H1 (cell line): ENCODE measurements at regions not wholly inside any gene's neighbourhood (a gene's known extent, or its start where the extent isn't known, plus 50 kb on each side); places are given as distances from the start of the nearest gene placed in this dataset.

ENCODE experiments used
- CTCF ChIA-PET: fragments of 300-600 bp; sonication (Branson Sonifier 250); formaldehyde crosslinking; loops from one replicate; lab custom pipeline; 2021; ENCODE audit not compliant: partially characterized antibody; lab: Charles Lee
- POLR2A ChIA-PET: fragments of 300-600 bp; sonication (Branson Sonifier 250); formaldehyde crosslinking; loops from one replicate; lab custom pipeline; 2021; ENCODE audit warnings: inconsistent platforms; ENCODE audit not compliant: partially characterized antibody; lab: Charles Lee
- DNase-seq, 2 experiments: peaks; one replicate each; pipeline versions ENCODE4 v3.0.0 to v3.0.0-alpha.2; 2010 to 2022; ENCODE audit warnings: low spot score in 2 of 2, low read depth in 1 of 2, mixed read lengths in 1 of 2
- FAIRE-seq: peaks from 2 replicates; lab custom pipeline; 2011; peaks lifted over from hg19 to GRCh38; lab: Jason Lieb, UNC
- H2AFZ ChIP-seq: 2 replicates; pipeline ENCODE4 v1.8.1; 2012; ENCODE audit warnings: low read length, inconsistent platforms
- H2AK5ac ChIP-seq: 2 replicates; pipeline ENCODE4 v1.6.1; 2013; ENCODE audit warnings: low read depth, low read length
- H2BK120ac ChIP-seq: replicated peaks from 2 replicates; pipeline ENCODE3; 2013; ENCODE audit warnings: low read depth, low read length, inconsistent platforms
- H2BK12ac ChIP-seq: 2 replicates; pipeline ENCODE4 v1.6.1; 2013; ENCODE audit warnings: low read depth, low read length
- H2BK15ac ChIP-seq: 2 replicates; pipeline ENCODE4 v1.6.1; 2013; ENCODE audit warnings: low read length
- H2BK20ac ChIP-seq: 2 replicates; pipeline ENCODE4 v1.6.1; 2013; ENCODE audit warnings: low read length
- H2BK5ac ChIP-seq: 2 replicates; pipeline ENCODE4 v1.6.1; 2013; ENCODE audit warnings: low read depth, low read length
- H3K14ac ChIP-seq: 2 replicates; pipeline ENCODE4 v1.6.1; 2013; ENCODE audit warnings: inconsistent platforms; ENCODE audit not compliant: insufficient read length
- H3K18ac ChIP-seq: 2 replicates; pipeline ENCODE4 v1.6.1; 2013; ENCODE audit warnings: low read length; ENCODE audit errors: extremely low read depth
- H3K23ac ChIP-seq: 2 replicates; pipeline ENCODE4 v1.6.1; 2013; ENCODE audit warnings: inconsistent platforms; ENCODE audit not compliant: insufficient read length
- H3K23me2 ChIP-seq: 2 replicates; pipeline ENCODE4 v1.6.1; 2013; ENCODE audit warnings: low read depth, low read length
- H3K27ac ChIP-seq: 2 replicates; pipeline ENCODE4 v1.6.1; 2011; ENCODE audit warnings: low read depth, low read length, inconsistent platforms
- H3K27me3 ChIP-seq, 4 experiments: replicated peaks in 1 of 4; 1 replicate in 1 of 4; 2 replicates in 3 of 4; pipeline versions ENCODE4 v1.6.1 to v1.8.1; 2011 to 2013; ENCODE audit warnings: low read length in 3 of 4, mild to moderate bottlenecking in 3 of 4, inconsistent platforms in 2 of 4, mixed read lengths in 2 of 4, moderate library complexity in 1 of 4; ENCODE audit not compliant: control insufficient read depth in 3 of 4, insufficient read depth in 3 of 4; ENCODE audit errors: extremely low read depth in 1 of 4
- H3K36me3 ChIP-seq, 4 experiments: 2 replicates each; pipeline versions ENCODE4 v1.6.1 to v1.8.1; 2011 to 2013; ENCODE audit warnings: mild to moderate bottlenecking in 4 of 4, low read length in 3 of 4, moderate library complexity in 2 of 4, control low read depth in 1 of 4, inconsistent platforms in 1 of 4; ENCODE audit not compliant: insufficient read depth in 4 of 4, control insufficient read depth in 2 of 4
- H3K4ac ChIP-seq: replicated peaks from 2 replicates; pipeline ENCODE3; 2013; ENCODE audit warnings: low read length, low read depth, mixed read lengths, inconsistent platforms; ENCODE audit not compliant: insufficient read length
- H3K4me1 ChIP-seq, 4 experiments: replicated peaks in 1 of 4; 1 replicate in 1 of 4; 2 replicates in 3 of 4; pipeline versions ENCODE4 v1.6.1 to v1.8.1; 2011 to 2013; ENCODE audit warnings: low read length in 3 of 4, inconsistent platforms in 2 of 4, mixed read lengths in 1 of 4; ENCODE audit not compliant: insufficient read depth in 4 of 4, control insufficient read depth in 3 of 4
- H3K4me2 ChIP-seq, 2 experiments: 2 replicates each; pipeline versions ENCODE4 v1.6.1 to v1.8.1; 2011 to 2013; ENCODE audit warnings: low read depth in 2 of 2, low read length in 2 of 2, control low read depth in 1 of 2, inconsistent platforms in 1 of 2, mild to moderate bottlenecking in 1 of 2; ENCODE audit not compliant: insufficient read depth in 1 of 2
- H3K4me3 ChIP-seq, 4 experiments: fragments of 200-600, 300-600 bp in 1 of 4; sonication (generic), shearing (Covaris generic), sonication (Bioruptor Twin) in 1 of 4; 2 replicates each; pipeline versions ENCODE4 v1.5.1 to v1.8.1; 2011 to 2016; ENCODE audit warnings: low read length in 4 of 4, low read depth in 3 of 4, control low read depth in 2 of 4, inconsistent platforms in 2 of 4, mild to moderate bottlenecking in 2 of 4, mixed read lengths in 1 of 4, moderate library complexity in 1 of 4; ENCODE audit not compliant: insufficient read depth in 2 of 4; ENCODE audit errors: extremely low read depth in 1 of 4
- H3K56ac ChIP-seq: replicated peaks from 2 replicates; pipeline ENCODE3; 2013; ENCODE audit warnings: low read depth, mild to moderate bottlenecking, mixed read lengths, low read length, inconsistent platforms; ENCODE audit not compliant: insufficient read length
- H3K79me1 ChIP-seq: 2 replicates; pipeline ENCODE4 v1.6.1; 2013; ENCODE audit warnings: low read depth, low read length, control low read depth
- H3K79me2 ChIP-seq, 2 experiments: 2 replicates each; pipeline versions ENCODE4 v1.6.1 to v1.8.1; 2012 to 2013; ENCODE audit warnings: low read length in 2 of 2, mild to moderate bottlenecking in 2 of 2, inconsistent platforms in 1 of 2; ENCODE audit not compliant: insufficient read depth in 2 of 2, control insufficient read depth in 1 of 2
- H3K9ac ChIP-seq, 4 experiments: replicated peaks in 1 of 4; 1 replicate in 1 of 4; 2 replicates in 3 of 4; pipeline versions ENCODE4 v1.6.1 to v1.8.1; 2011 to 2013; ENCODE audit warnings: low read depth in 3 of 4, low read length in 3 of 4, control low read depth in 2 of 4, mild to moderate bottlenecking in 2 of 4, moderate library complexity in 2 of 4, inconsistent platforms in 1 of 4; ENCODE audit errors: extremely low read depth in 1 of 4
- H3K9me3 ChIP-seq, 2 experiments: 2 replicates each; pipeline versions ENCODE4 v1.6.1 to v1.8.1; 2012 to 2013; ENCODE audit warnings: mild to moderate bottlenecking in 2 of 2, moderate library complexity in 2 of 2, control low read depth in 1 of 2, inconsistent platforms in 1 of 2, low read depth in 1 of 2, low read length in 1 of 2, mixed read lengths in 1 of 2; ENCODE audit not compliant: insufficient read depth in 2 of 2
- H4K20me1 ChIP-seq, 2 experiments: replicated peaks in 1 of 2; 2 replicates each; pipeline versions ENCODE3 to v1.8.1; 2011 to 2013; ENCODE audit warnings: inconsistent platforms in 2 of 2, low read length in 2 of 2, mild to moderate bottlenecking in 1 of 2; ENCODE audit not compliant: insufficient read depth in 2 of 2, control insufficient read depth in 1 of 2
- H4K5ac ChIP-seq: 2 replicates; pipeline ENCODE4 v1.6.1; 2013; ENCODE audit warnings: low read length, low read depth, mixed read lengths, inconsistent platforms; ENCODE audit not compliant: insufficient read length
- H4K8ac ChIP-seq: 2 replicates; pipeline ENCODE4 v1.8.0; 2013; ENCODE audit warnings: mild to moderate bottlenecking, moderate library complexity, low read length, inconsistent platforms; ENCODE audit not compliant: insufficient read depth; ENCODE audit errors: extremely low read depth
- H4K91ac ChIP-seq: replicated peaks from 2 replicates; pipeline ENCODE3; 2013; ENCODE audit warnings: low read length, mixed read lengths, inconsistent platforms; ENCODE audit not compliant: insufficient read length
- BACH1 ChIP-seq: IDR thresholded peaks from 2 replicates; pipeline ENCODE4 v1.6.1; 2012; ENCODE audit warnings: low read length, improper control_type of control experiment
- MAFK ChIP-seq: IDR thresholded peaks from 2 replicates; pipeline ENCODE4 v1.6.1; 2012; ENCODE audit warnings: low read depth, mild to moderate bottlenecking, improper control_type of control experiment, low read length
- TAF7 ChIP-seq: optimal IDR thresholded peaks from 2 replicates; pipeline ENCODE3; 2011; ENCODE audit warnings: low read depth, mild to moderate bottlenecking, inconsistent platforms, low read length, moderate library complexity, borderline replicate concordance
- WGBS, 2 experiments: shearing (Covaris generic) in 1 of 2; methylation state at CpG; one replicate each; pipeline versions ENCODE4 v1.1.6 to v1.1.7; 2013 to 2015; ENCODE audit warnings: low lambda C conversion rate in 2 of 2, mixed read lengths in 2 of 2, inconsistent platforms in 1 of 2, low coverage in 1 of 2, missing lambda C conversion rate in 1 of 2; ENCODE audit not compliant: insufficient replicate concordance in 2 of 2, insufficient coverage in 1 of 2, insufficient read length in 1 of 2; ENCODE audit errors: extremely low coverage in 1 of 2, missing lambda C conversion rate in 1 of 2; 5-methylcytosine and 5-hydroxymethylcytosine counted together

DNA sequence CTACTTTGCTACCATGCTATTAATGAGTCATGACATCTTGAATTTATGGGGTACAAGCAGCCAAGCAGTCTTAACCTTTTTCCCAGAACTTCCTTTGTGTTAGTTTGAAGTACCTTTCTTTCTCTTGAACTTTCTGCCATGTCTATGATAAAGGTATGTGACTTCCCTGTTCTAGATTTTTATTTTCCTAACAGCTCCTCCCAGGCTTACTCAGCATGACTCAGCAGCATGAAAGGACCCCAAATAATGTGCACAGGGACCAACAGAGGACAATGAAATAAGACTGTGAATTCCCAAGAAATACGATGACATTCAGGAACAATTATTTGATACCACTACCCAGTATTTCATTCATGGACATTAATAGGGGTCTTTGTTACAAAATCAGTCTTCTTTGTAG, 60.0 kb downstream of the TTC6 start:
- no peak overlapping the region for H3K9ac ChIP-seq
- H4K20me1 ChIP-seq, result no peaks in the 10 kb centered on the region
- H4K91ac ChIP-seq, result no peak overlapping the region
- ChIA-PET POLR2A (no interaction called here), CTCF (interaction anchor here (1.0 to 2.0 kb wide), 2 partner anchors 12 to 55 kb away, joined by 3 to 9 read pairs; no protein-coding TSS in a partner anchor)
- no peak overlapping the region for H4K8ac ChIP-seq
- no peaks in the 10 kb centered on the region; the same call in 1 of the 2 replicates for H3K23me2 ChIP-seq
- WGBS, 2 experiments, result 94% methylated on average over 1 of the region's 1 CpG; no CpG with 5 or more reads in 1 of the 2 experiments
- no peak overlapping the region for H2AFZ ChIP-seq
- no peak for DNase-seq
- H2BK15ac ChIP-seq, result no peak overlapping the region
- no peak overlapping the region for H3K4ac ChIP-seq
- H3K23ac ChIP-seq, result no peak overlapping the region
- no peak overlapping the region for H3K27ac ChIP-seq
- H3K9me3 ChIP-seq, result no peaks in the 10 kb centered on the region
- no peaks in the 10 kb centered on the region for H3K27me3 ChIP-seq
- no peak overlapping the region for H2BK20ac ChIP-seq
- H2BK5ac ChIP-seq, result no peak overlapping the region
- H3K79me2 ChIP-seq, result no peaks in the 10 kb centered on the region
- H3K56ac ChIP-seq, result no peak overlapping the region
- H3K79me1 ChIP-seq, result no peaks in the 10 kb centered on the region
- H3K14ac ChIP-seq, result no peak overlapping the region
- H4K5ac ChIP-seq, result no peak overlapping the region
- no peaks in the 10 kb centered on the region for H3K36me3 ChIP-seq
- H3K4me3 ChIP-seq, result no peak overlapping the region
- H3K4me2 ChIP-seq, result no peak overlapping the region
- no peak for TF ChIP-seq TAF7
- TF ChIP-seq BACH1, result peak; percentile 80
- TF ChIP-seq MAFK, result peak; percentile 49; the same call in 1 of the 2 replicates
- TF ChIP-seq, all 59 proteins: peak for 2
- no peak overlapping the region for H2BK120ac ChIP-seq
- H3K18ac ChIP-seq, result no peak overlapping the region
- H2AK5ac ChIP-seq, result no peak overlapping the region
- H3K4me1 ChIP-seq, result peaks cover 2 to 7% (median 3%) of the 10 kb centered on the region in 4 experiments; a peak in 5 of 7 replicates
- no peak for FAIRE-seq
- no peak overlapping the region for H2BK12ac ChIP-seq
